ENCODE measurements at regions not wholly inside any gene's neighbourhood (a gene's known extent, or its start where the extent isn't known, plus 50 kb on each side); places are given as distances from the start of the nearest gene placed in this dataset.
A peak's percentile ranks its signal among the peaks of the same experiment; 100 is the strongest.

DNA sequence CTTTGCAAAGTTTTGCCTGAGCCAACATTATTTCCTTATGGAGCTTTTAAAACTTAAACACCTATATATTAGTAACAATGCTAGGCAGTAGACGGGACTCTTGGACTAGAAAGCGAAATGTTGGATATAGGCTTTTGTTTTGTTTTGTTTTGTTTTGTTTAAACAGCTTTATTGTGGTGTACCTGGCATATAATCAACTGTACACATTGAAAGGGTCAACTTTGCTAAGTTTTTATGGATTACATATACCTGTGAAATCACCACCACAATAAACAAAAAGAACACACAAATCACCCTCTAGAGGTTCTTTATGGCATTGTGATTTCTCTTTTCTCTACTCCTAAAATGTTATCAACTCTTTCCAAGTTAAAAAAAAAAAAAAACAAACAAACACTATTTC lies 184.9 kb upstream of the LNX1 start:
- Histone ChIP-seq H3K36me3 (ENCODE audit: control insufficient read depth, insufficient read depth, low read length) (no peaks in the 10 kb centered on the region), H3K27me3 (ENCODE audit: control insufficient read depth, insufficient read depth, low read length) (no peaks in the 10 kb centered on the region), H3K4me3 (ENCODE audit: low read depth, low read length) (no peak overlapping the region)
- TF ChIP-seq, protein P1, sequence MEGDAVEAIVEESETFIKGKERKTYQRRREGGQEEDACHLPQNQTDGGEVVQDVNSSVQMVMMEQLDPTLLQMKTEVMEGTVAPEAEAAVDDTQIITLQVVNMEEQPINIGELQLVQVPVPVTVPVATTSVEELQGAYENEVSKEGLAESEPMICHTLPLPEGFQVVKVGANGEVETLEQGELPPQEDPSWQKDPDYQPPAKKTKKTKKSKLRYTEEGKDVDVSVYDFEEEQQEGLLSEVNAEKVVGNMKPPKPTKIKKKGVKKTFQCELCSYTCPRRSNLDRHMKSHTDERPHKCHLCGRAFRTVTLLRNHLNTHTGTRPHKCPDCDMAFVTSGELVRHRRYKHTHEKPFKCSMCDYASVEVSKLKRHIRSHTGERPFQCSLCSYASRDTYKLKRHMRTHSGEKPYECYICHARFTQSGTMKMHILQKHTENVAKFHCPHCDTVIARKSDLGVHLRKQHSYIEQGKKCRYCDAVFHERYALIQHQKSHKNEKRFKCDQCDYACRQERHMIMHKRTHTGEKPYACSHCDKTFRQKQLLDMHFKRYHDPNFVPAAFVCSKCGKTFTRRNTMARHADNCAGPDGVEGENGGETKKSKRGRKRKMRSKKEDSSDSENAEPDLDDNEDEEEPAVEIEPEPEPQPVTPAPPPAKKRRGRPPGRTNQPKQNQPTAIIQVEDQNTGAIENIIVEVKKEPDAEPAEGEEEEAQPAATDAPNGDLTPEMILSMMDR (IDR thresholded peaks at IDR 0.05; ENCODE audit: insufficient read depth, low read depth, low read length): no peak
- CTCF ChIA-PET: interaction anchor here (0.5 to 1.3 kb wide), 2 partner anchors 125 to 132 kb away, joined by 3 read pairs; no protein-coding TSS in a partner anchor
- DNase-seq (ENCODE audit: low read depth): no peak
- POLR2A ChIA-PET: no interaction called here

- CTCF ChIA-PET: interaction anchor here (0.6 to 1.3 kb wide), 3 partner anchors 29 to 133 kb away, joined by 3 read pairs; no protein-coding TSS in a partner anchor
- Histone ChIP-seq H3K27me3 (ENCODE audit: control insufficient read depth, insufficient read depth, low read length) (no peaks in the 10 kb centered on the region), H3K36me3 (ENCODE audit: control insufficient read depth, insufficient read depth, low read length) (no peaks in the 10 kb centered on the region), H3K4me3 (ENCODE audit: low read depth, low read length) (no peak overlapping the region)
- TF ChIP-seq, protein P1 (IDR thresholded peaks at IDR 0.05; ENCODE audit: insufficient read depth, low read depth, low read length): no peak
- DNase-seq (ENCODE audit: low read depth): no peak
- POLR2A ChIA-PET: no interaction called here
Observed at GRCh38 chr4:53775381-53775780, 184.1 kb upstream of the LNX1 start.

DNA sequence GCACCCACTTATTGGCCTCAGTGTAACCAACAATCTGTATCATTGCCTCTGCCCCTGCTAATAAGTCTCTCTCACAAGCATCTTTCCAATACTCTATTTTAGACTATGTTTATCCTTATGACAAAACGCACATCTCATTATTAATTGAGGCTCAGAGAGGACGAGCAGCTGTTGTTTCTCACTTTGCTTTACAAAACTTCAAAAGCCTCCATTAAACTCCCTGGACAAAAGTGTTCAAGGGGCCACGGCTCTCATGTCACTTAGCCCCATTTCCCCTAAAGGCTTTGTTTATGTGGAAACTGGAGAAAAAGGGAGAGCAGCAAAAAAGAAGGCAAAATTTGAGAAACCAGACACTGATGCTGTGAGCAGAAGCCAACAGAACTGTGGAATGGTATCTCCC lies 180.0 kb upstream of the LNX1 start:
- no peaks in the 10 kb centered on the region for H3K27me3 ChIP-seq (ENCODE audit: control insufficient read depth, insufficient read depth, low read length)
- ChIA-PET CTCF (interaction anchor here (0.7 to 1.3 kb wide), 4 partner anchors 11 to 463 kb away, joined by 3 to 4 read pairs (median 3); no protein-coding TSS in a partner anchor), POLR2A (no interaction called here)
- no peaks in the 10 kb centered on the region for H3K36me3 ChIP-seq (ENCODE audit: control insufficient read depth, insufficient read depth, low read length)
- no peak for DNase-seq (ENCODE audit: low read depth)
- TF ChIP-seq, protein P1 (IDR thresholded peaks at IDR 0.05; ENCODE audit: insufficient read depth, low read depth, low read length): no peak
- H3K4me3 ChIP-seq (ENCODE audit: low read depth, low read length): no peak overlapping the region

GRCh38 chr4:53767482-53767881 lies 176.2 kb upstream of the LNX1 start:
- POLR2A ChIA-PET: interaction anchor here (0.6 kb wide), 3 partner anchors 14 to 111 kb away, joined by 3 to 4 read pairs (median 4); no protein-coding TSS in a partner anchor
- H3K36me3 ChIP-seq (ENCODE audit: control insufficient read depth, insufficient read depth, low read length): no peaks in the 10 kb centered on the region
- H3K4me3 ChIP-seq (ENCODE audit: low read depth, low read length): no peak overlapping the region
- DNase-seq (ENCODE audit: low read depth): peak; percentile 88
- CTCF ChIA-PET: interaction anchor here (1.2 to 1.4 kb wide), 2 partner anchors 57 to 466 kb away, joined by 3 to 5 read pairs; no protein-coding TSS in a partner anchor
- H3K27me3 ChIP-seq (ENCODE audit: control insufficient read depth, insufficient read depth, low read length): no peaks in the 10 kb centered on the region
- TF ChIP-seq, protein P1 (IDR thresholded peaks at IDR 0.05; ENCODE audit: insufficient read depth, low read depth, low read length): no peak

DNA sequence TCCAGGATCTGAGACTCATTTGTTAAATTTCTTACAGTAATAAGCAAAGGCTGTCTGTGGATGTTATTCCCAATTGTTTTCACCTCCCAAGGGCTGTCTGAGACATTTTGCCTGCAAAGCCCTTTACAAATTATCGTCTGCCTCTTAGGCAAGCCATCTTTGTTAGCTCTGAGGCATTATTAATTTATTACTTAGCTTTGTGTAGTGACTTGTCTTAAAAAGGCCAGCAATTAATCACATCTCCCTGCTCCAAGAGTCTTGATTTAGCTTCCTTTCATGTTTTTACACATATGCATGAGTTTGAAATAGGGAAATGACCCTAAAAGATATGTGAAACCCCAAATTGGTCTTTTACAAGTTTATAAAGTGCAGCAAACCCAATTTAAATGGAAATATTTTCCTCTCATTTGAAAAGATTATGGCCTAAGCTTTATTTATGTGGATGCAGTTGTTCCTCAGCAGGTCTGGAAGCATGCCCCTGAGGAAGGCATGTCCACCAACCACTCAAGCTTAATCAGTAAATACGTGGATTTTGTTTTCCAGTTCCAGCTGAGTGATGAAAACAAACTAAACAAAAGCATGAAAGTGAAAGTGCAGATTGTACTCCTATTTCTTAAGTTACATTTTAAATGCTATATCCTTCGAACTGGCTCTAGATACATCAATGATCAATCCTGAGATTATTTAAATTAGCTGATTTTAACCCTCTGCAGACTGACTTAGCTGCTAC lies 173.6 kb upstream of the LNX1 start:
- H3K4me3 ChIP-seq (ENCODE audit: low read depth, low read length): no peak overlapping the region
- H3K36me3 ChIP-seq (ENCODE audit: control insufficient read depth, insufficient read depth, low read length): no peaks in the 10 kb centered on the region
- POLR2A ChIA-PET: no interaction called here
- CTCF ChIA-PET: interaction anchor here (0.7 to 4.4 kb wide), 5 partner anchors 49 to 749 kb away, joined by 3 to 18 read pairs (median 3); no protein-coding TSS in a partner anchor
- DNase-seq (ENCODE audit: low read depth): no peak
- TF ChIP-seq, protein P1 (IDR thresholded peaks at IDR 0.05; ENCODE audit: insufficient read depth, low read depth, low read length): no peak
- no peaks in the 10 kb centered on the region for H3K27me3 ChIP-seq (ENCODE audit: control insufficient read depth, insufficient read depth, low read length)
